ENCODE measurements at regions not wholly inside any gene's neighbourhood (a gene's known extent, or its start where the extent isn't known, plus 50 kb on each side); places are given as distances from the start of the nearest gene placed in this dataset.

DNA sequence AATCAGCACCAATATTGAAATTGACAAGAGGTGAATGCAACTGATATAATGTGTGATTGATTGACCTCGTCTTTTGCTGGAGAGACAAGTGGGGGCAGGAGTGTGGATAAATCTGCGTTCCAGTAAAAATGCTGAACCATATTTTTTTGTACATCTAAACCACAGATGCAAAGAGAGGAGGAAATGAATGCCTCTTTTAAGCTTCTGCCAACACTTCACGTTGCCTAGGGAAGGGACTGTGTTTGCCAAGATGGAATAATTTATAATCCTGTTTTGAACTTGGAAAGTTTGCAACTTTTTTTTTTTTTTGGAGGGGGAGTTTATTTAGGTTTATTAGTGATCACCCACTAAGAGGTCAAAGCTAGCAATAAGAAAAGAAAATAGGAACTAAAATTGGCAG, 288.2 kb upstream of the EEF2KMT start:
- Histone ChIP-seq H3K4me3 (no peak overlapping the region), H3K27me3 (no peaks in the 10 kb centered on the region), H3K36me3 (no peaks in the 10 kb centered on the region), H3K9me3 (peaks cover 0 to 6% of the 10 kb centered on the region in 2 donors), H3K4me1 (no peaks in the 10 kb centered on the region), H3K27ac (no peak overlapping the region)
- no peak for TF ChIP-seq POLR2A (IDR thresholded peaks at IDR 0.05)
- TF ChIP-seq, protein P1, sequence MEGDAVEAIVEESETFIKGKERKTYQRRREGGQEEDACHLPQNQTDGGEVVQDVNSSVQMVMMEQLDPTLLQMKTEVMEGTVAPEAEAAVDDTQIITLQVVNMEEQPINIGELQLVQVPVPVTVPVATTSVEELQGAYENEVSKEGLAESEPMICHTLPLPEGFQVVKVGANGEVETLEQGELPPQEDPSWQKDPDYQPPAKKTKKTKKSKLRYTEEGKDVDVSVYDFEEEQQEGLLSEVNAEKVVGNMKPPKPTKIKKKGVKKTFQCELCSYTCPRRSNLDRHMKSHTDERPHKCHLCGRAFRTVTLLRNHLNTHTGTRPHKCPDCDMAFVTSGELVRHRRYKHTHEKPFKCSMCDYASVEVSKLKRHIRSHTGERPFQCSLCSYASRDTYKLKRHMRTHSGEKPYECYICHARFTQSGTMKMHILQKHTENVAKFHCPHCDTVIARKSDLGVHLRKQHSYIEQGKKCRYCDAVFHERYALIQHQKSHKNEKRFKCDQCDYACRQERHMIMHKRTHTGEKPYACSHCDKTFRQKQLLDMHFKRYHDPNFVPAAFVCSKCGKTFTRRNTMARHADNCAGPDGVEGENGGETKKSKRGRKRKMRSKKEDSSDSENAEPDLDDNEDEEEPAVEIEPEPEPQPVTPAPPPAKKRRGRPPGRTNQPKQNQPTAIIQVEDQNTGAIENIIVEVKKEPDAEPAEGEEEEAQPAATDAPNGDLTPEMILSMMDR (IDR thresholded peaks at IDR 0.05): no peak
- TF ChIP-seq POLR2AphosphoS5 (IDR thresholded peaks at IDR 0.05): no peak
- no peak for DNase-seq (ENCODE audit: low spot score in 2 of 2)
- intact Hi-C loops (cut with DNase I; ENCODE audit: low total_unique reads): no loop called here

DNA sequence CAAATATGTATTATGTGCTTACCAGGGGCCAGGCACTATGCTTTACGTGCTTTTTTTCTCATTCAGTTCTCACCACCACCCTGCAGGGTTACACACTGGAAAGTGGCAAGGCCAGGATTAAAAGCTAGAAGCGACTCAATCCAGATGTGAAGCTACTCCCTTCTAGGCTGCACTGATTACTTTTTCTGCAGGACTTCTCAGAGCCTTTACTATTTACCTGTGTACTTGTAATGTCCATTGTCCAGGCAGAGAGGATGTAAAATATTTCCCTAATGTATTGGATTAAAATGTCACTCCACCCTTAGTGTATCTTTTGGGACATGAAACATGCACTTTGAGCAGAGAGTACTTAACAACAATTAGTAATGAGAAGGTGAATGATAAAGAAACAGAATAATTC, 287.5 kb upstream of the EEF2KMT start:
- no peak overlapping the region for H3K4me3 ChIP-seq
- DNase-seq (ENCODE audit: low spot score in 2 of 2): no peak
- no peak for TF ChIP-seq POLR2A (IDR thresholded peaks at IDR 0.05)
- TF ChIP-seq, protein P1 (IDR thresholded peaks at IDR 0.05): no peak
- no peak for TF ChIP-seq POLR2AphosphoS5 (IDR thresholded peaks at IDR 0.05)
- peaks cover 0 to 6% of the 10 kb centered on the region in 2 donors for H3K9me3 ChIP-seq
- no peaks in the 10 kb centered on the region for H3K27me3 ChIP-seq
- H3K27ac ChIP-seq: no peak overlapping the region
- intact Hi-C loops (cut with DNase I; ENCODE audit: low total_unique reads): no loop called here
- H3K4me1 ChIP-seq: no peaks in the 10 kb centered on the region
- no peaks in the 10 kb centered on the region for H3K36me3 ChIP-seq

DNA sequence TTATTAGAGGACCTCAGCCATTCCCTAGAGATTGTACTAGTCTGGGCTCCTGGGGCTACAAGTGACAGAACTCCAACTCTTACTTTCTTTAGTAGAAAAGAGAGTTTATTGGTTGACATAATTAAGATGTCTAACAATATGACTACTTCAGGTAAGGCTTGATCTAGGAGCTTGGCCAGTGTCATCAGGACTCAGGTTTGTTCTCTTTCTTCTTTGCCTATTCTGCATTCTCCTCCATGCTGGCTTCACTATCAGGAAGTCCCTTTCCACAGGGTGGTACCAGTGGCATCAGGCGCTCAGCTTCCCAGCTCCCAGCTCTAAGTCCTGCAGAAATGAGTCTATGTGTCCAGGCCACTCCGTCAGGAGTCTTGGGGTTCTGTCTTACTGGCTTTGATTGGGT, 286.1 kb upstream of the EEF2KMT start:
- intact Hi-C loops (cut with DNase I; ENCODE audit: low total_unique reads): no loop called here
- DNase-seq (ENCODE audit: low spot score in 2 of 2): no peak
- TF ChIP-seq POLR2A (IDR thresholded peaks at IDR 0.05): no peak
- TF ChIP-seq POLR2AphosphoS5 (IDR thresholded peaks at IDR 0.05): no peak
- TF ChIP-seq, protein P1 (IDR thresholded peaks at IDR 0.05): no peak
- H3K27ac ChIP-seq: no peak overlapping the region
- peaks cover 0 to 6% of the 10 kb centered on the region in 2 donors for H3K9me3 ChIP-seq
- H3K4me3 ChIP-seq: no peak overlapping the region
- no peaks in the 10 kb centered on the region for H3K36me3 ChIP-seq
- no peaks in the 10 kb centered on the region for H3K4me1 ChIP-seq
- H3K27me3 ChIP-seq: no peaks in the 10 kb centered on the region

DNA sequence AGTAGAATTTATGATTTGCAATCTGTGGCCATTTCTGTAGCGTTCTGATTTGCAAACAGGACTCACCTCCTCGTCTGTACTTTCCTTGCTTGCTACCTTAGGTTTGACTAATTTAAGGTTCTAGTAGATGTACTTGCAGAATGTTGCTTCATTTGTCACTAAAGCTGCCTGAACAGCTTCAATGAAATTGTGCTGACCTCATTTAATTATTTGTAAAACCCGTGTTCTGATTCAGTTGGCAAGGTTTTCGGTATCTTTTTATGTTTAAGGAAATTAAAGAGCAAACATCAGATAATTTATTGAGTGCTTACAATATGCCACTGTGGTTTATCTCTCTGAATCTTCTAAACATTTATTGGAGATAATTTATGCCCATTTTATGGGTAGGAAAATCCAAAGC, 284.9 kb upstream of the EEF2KMT start:
- Histone ChIP-seq H3K27ac (no peak overlapping the region), H3K4me3 (no peak overlapping the region), H3K36me3 (no peaks in the 10 kb centered on the region), H3K9me3 (peaks cover 0 to under 1% of the 10 kb centered on the region in 2 donors), H3K4me1 (no peaks in the 10 kb centered on the region), H3K27me3 (no peaks in the 10 kb centered on the region)
- TF ChIP-seq, protein P1 (IDR thresholded peaks at IDR 0.05): no peak
- no peak for TF ChIP-seq POLR2AphosphoS5 (IDR thresholded peaks at IDR 0.05)
- TF ChIP-seq POLR2A (IDR thresholded peaks at IDR 0.05): no peak
- intact Hi-C loops (cut with DNase I; ENCODE audit: low total_unique reads): no loop called here
- DNase-seq (ENCODE audit: low spot score in 2 of 2): no peak

DNA sequence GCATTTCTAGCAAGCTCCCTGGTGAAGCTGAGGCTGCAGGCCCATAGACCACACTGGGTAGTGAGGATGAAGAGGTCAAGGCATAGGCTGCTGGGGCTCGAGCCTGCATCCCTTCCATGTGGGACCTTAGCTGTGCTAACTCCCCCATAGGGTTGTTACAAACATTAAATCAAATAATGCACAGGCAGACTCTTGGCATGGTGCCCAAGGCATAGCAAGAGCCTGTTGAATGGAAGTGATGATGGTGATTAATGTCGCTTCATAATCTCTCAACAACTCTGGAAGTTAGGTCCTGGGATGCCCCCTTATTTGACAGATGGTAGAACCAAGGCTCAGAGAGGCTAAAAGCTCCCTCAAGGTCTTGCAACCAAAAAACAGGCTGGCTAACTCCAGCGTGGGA, 283.9 kb upstream of the EEF2KMT start:
- Histone ChIP-seq H3K36me3 (no peaks in the 10 kb centered on the region), H3K9me3 (no peaks in the 10 kb centered on the region), H3K4me3 (no peak overlapping the region), H3K4me1 (no peaks in the 10 kb centered on the region), H3K27me3 (peaks cover 0 to under 1% of the 10 kb centered on the region in 2 donors), H3K27ac (no peak overlapping the region)
- no peak for DNase-seq (ENCODE audit: low spot score in 2 of 2)
- no peak for TF ChIP-seq POLR2A (IDR thresholded peaks at IDR 0.05)
- TF ChIP-seq, protein P1 (IDR thresholded peaks at IDR 0.05): no peak
- TF ChIP-seq POLR2AphosphoS5 (IDR thresholded peaks at IDR 0.05): no peak
- intact Hi-C loops (cut with DNase I; ENCODE audit: low total_unique reads): no loop called here

Data from breast epithelium (tissue), 4 donors.